Hepatocyte (in vitro differentiated cells): ENCODE measurements at regions not wholly inside any gene's neighbourhood (a gene's known extent, or its start where the extent isn't known, plus 50 kb on each side); places are given as distances from the start of the nearest gene placed in this dataset.

Experiments
- DNase-seq: peaks from one replicate; pipeline ENCODE4 v3.0.0-alpha.2; 2016; ENCODE audit warnings: low spot score
- H2AFZ ChIP-seq: fragments of 200-600 bp; sonication (generic); 2 replicates; pipeline ENCODE4 v1.6.0; 2016; ENCODE audit warnings: antibody characterized with exemption, mild to moderate bottlenecking
- H3K27ac ChIP-seq: fragments of 200-600 bp; sonication (generic); 2 replicates; pipeline ENCODE4 v1.5.1; 2016; ENCODE audit warnings: mild to moderate bottlenecking
- H3K27me3 ChIP-seq: fragments of 200-600 bp; sonication (generic); 2 replicates; pipeline ENCODE4 v1.6.1; 2016
- H3K36me3 ChIP-seq: fragments of 200-600 bp; sonication (generic); replicated peaks from 2 replicates; pipeline ENCODE4 v1.5.1; 2016; ENCODE audit warnings: low read depth; ENCODE audit not compliant: insufficient read depth
- H3K4me1 ChIP-seq: fragments of 200-600 bp; sonication (generic); 2 replicates; pipeline ENCODE4 v1.5.1; 2016; ENCODE audit warnings: mild to moderate bottlenecking, moderate library complexity; ENCODE audit not compliant: insufficient read depth
- H3K4me2 ChIP-seq: fragments of 200-600 bp; sonication (generic); 2 replicates; pipeline ENCODE4 v1.6.0; 2016
- H3K4me3 ChIP-seq: fragments of 200-600 bp; sonication (generic); 2 replicates; pipeline ENCODE4 v1.5.1; 2016; ENCODE audit warnings: mild to moderate bottlenecking
- H3K79me2 ChIP-seq: fragments of 200-600 bp; sonication (generic); 2 replicates; pipeline ENCODE4 v1.6.0; 2017; ENCODE audit warnings: mild to moderate bottlenecking
- H3K9me2 ChIP-seq: fragments of 200-600 bp; sonication (generic); replicated peaks from 2 replicates; pipeline ENCODE4 v1.6.0; 2017; ENCODE audit warnings: mild to moderate bottlenecking; ENCODE audit not compliant: insufficient read depth
- H3K9me3 ChIP-seq: fragments of 200-600 bp; sonication (generic); 2 replicates; pipeline ENCODE4 v1.5.1; 2016; ENCODE audit warnings: low read depth, mild to moderate bottlenecking
- H4K20me1 ChIP-seq: fragments of 200-600 bp; sonication (generic); 2 replicates; pipeline ENCODE4 v1.6.0; 2016; ENCODE audit warnings: mild to moderate bottlenecking; ENCODE audit not compliant: insufficient read depth, poor library complexity, severe bottlenecking
- EZH2 ChIP-seq: fragments of 200-600 bp; sonication (generic); IDR thresholded peaks from 2 replicates; pipeline ENCODE4 v1.6.1; 2016; ENCODE audit warnings: antibody characterized with exemption, mild to moderate bottlenecking, borderline replicate concordance
- EZH2phosphoT487 ChIP-seq: fragments of 200-600 bp; sonication (generic); IDR thresholded peaks from one replicate; pipeline ENCODE4 v1.6.1; 2018; ENCODE audit warnings: antibody characterized with exemption, mild to moderate bottlenecking, low read depth, moderate library complexity; ENCODE audit not compliant: unreplicated experiment, severe bottlenecking
- WGBS: methylation state at CpG from one replicate; pipeline ENCODE4 v1.1.6; 2016; ENCODE audit warnings: low lambda C conversion rate; ENCODE audit errors: missing lambda C conversion rate; 5-methylcytosine and 5-hydroxymethylcytosine counted together
- TF ChIP-seq, protein P1 (sequence below): fragments of 200-600 bp; sonication (generic); IDR thresholded peaks from 2 replicates; pipeline ENCODE4 v1.5.1; 2016; ENCODE audit warnings: antibody characterized with exemption, mild to moderate bottlenecking; ENCODE audit not compliant: poor library complexity

DNA sequence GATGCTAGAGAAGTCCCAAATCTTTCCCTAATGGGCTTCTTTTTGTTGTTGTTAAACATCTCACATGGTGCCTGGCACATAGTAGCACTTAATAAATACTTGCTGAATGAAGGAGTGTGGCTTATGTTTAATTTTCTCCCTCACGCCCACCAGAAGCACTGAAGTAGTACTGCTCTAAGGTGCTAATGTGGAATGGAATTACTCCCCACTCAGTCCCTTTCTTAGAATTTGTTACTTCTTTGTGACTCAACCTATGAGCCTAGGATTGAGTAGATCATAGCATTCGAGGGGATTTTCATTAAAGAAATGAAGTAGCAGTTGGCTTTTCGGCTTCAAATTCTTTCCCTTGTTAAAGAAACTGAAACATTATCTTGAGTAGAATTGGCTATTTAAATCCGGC lies 192.8 kb downstream of the CLIC5 start:
- 87% methylated on average over 4 of the region's 4 CpGs for WGBS
- Histone ChIP-seq H3K4me2 (no peak overlapping the region), H3K27ac (no peak overlapping the region), H3K36me3 (no peaks in the 10 kb centered on the region), H2AFZ (no peak overlapping the region), H3K27me3 (no peaks in the 10 kb centered on the region), H3K79me2 (no peaks in the 10 kb centered on the region), H3K4me1 (no peaks in the 10 kb centered on the region), H3K9me2 (no peaks in the 10 kb centered on the region), H4K20me1 (no peaks in the 10 kb centered on the region), H3K4me3 (no peak overlapping the region), H3K9me3 (no peaks in the 10 kb centered on the region)
- TF ChIP-seq EZH2phosphoT487 (no peak), EZH2 (no peak)
- TF ChIP-seq, protein P1, sequence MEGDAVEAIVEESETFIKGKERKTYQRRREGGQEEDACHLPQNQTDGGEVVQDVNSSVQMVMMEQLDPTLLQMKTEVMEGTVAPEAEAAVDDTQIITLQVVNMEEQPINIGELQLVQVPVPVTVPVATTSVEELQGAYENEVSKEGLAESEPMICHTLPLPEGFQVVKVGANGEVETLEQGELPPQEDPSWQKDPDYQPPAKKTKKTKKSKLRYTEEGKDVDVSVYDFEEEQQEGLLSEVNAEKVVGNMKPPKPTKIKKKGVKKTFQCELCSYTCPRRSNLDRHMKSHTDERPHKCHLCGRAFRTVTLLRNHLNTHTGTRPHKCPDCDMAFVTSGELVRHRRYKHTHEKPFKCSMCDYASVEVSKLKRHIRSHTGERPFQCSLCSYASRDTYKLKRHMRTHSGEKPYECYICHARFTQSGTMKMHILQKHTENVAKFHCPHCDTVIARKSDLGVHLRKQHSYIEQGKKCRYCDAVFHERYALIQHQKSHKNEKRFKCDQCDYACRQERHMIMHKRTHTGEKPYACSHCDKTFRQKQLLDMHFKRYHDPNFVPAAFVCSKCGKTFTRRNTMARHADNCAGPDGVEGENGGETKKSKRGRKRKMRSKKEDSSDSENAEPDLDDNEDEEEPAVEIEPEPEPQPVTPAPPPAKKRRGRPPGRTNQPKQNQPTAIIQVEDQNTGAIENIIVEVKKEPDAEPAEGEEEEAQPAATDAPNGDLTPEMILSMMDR: no peak
- no peak for DNase-seq

DNA sequence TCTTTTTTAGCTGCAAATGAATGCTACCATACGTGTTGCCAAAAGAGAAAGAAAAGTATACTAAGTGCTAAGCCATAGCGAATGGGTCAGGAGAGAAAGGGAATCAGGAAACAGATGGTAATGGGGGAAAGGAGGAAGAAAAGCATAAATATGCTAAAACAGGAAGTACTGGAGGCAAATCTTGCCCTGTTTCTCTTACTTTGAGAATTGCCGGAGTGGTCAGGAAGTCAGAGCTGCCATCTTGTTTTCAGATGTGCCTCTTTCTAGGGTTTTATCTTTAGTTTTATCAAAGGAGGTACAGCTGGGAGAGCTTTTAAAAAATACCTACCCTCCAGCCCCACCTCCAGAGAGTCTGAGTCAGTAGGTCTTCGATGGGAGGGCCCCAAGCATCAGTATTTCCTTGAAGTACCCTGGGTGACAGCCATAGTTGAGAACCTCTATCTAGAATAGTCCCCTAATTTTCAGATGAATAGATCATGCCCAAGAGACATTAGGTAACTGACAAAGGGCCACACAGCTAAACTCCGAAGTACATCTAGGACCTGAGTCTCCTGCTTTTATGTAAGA lies 193.3 kb downstream of the CLIC5 start:
- Histone ChIP-seq H3K9me2 (no peaks in the 10 kb centered on the region), H3K79me2 (no peaks in the 10 kb centered on the region), H3K27ac (no peak overlapping the region), H3K27me3 (no peaks in the 10 kb centered on the region), H3K4me1 (no peaks in the 10 kb centered on the region), H2AFZ (no peak overlapping the region), H3K4me2 (no peak overlapping the region), H3K36me3 (no peaks in the 10 kb centered on the region), H3K9me3 (no peaks in the 10 kb centered on the region), H3K4me3 (no peak overlapping the region), H4K20me1 (no peaks in the 10 kb centered on the region)
- WGBS: 88% methylated on average over 5 of the region's 5 CpGs
- no peak for TF ChIP-seq EZH2phosphoT487
- TF ChIP-seq EZH2: no peak
- TF ChIP-seq, protein P1: no peak
- DNase-seq: no peak

DNA sequence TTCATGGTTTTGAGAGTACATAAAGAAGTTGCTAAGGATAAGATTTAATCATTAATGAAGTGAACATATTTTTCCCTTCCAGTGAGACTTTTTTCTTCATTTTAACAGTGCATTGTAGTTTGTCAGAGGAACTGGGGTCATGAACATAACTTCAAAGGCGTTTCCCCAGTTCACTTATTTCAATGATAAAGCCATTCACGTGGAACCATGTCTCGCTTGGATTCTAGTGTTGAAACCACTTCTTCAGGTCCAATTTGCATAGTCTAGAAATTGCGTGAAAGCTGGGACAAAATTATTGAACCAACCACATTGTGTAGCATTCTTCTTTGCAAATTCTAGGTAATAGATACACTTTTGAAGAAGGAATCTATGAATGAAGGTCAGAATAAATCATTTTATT lies 197.0 kb downstream of the CLIC5 start:
- H3K36me3 ChIP-seq: no peaks in the 10 kb centered on the region
- H2AFZ ChIP-seq: no peak overlapping the region
- H4K20me1 ChIP-seq: no peaks in the 10 kb centered on the region
- no peak overlapping the region for H3K4me2 ChIP-seq
- no peak for TF ChIP-seq EZH2phosphoT487
- TF ChIP-seq EZH2: no peak
- TF ChIP-seq, protein P1: no peak
- no peak for DNase-seq
- H3K79me2 ChIP-seq: no peaks in the 10 kb centered on the region
- H3K9me3 ChIP-seq: no peaks in the 10 kb centered on the region
- whole genome bisulfite sequencing: 92% methylated on average over 4 of the region's 4 CpGs
- H3K9me2 ChIP-seq: no peaks in the 10 kb centered on the region
- H3K4me3 ChIP-seq: no peak overlapping the region
- no peaks in the 10 kb centered on the region for H3K27me3 ChIP-seq
- no peak overlapping the region for H3K27ac ChIP-seq
- H3K4me1 ChIP-seq: peaks cover 4% of the 10 kb centered on the region
